SU-DHL-6 (cell line): ENCODE measurements at regions not wholly inside any gene's neighbourhood (a gene's known extent, or its start where the extent isn't known, plus 50 kb on each side); places are given as distances from the start of the nearest gene placed in this dataset.

Experiments used
- H2AFZ ChIP-seq: fragments of 200-600 bp; sonication (generic); 2 replicates; pipeline ENCODE4 v1.6.1; 2014; ENCODE audit warnings: low read depth, mild to moderate bottlenecking, moderate library complexity, mixed read lengths, antibody characterized with exemption, low read length; ENCODE audit not compliant: severe bottlenecking
- H3F3A ChIP-seq: fragments of 200-600 bp; shearing (Covaris generic); 2 replicates; pipeline ENCODE4 v1.6.0; 2016; ENCODE audit warnings: antibody characterized with exemption, mild to moderate bottlenecking; ENCODE audit not compliant: insufficient read depth
- H3K27ac ChIP-seq: fragments of 200-600 bp; sonication (generic); 2 replicates; pipeline ENCODE4 v1.5.1; 2016; ENCODE audit warnings: low read depth, mild to moderate bottlenecking, low read length, moderate library complexity, mixed read lengths
- H3K27me3 ChIP-seq: fragments of 200-600 bp; sonication (generic), shearing (Covaris generic); 2 replicates; pipeline ENCODE4 v1.6.0; 2014; ENCODE audit warnings: mild to moderate bottlenecking, low read length
- H3K36me3 ChIP-seq: fragments of 200-600 bp; sonication (generic); 2 replicates; pipeline ENCODE4 v1.6.1; 2014; ENCODE audit warnings: mild to moderate bottlenecking, low read length, mixed read lengths
- H3K4me2 ChIP-seq: fragments of 300-600, 200-600 bp; shearing (Covaris generic), sonication (generic); 2 replicates; pipeline ENCODE4 v1.6.0; 2014; ENCODE audit warnings: low read length, low read depth, mild to moderate bottlenecking; ENCODE audit not compliant: poor library complexity, severe bottlenecking
- H3K4me3 ChIP-seq: fragments of 200-600 bp; sonication (generic); 2 replicates; pipeline ENCODE4 v1.5.1; 2014; ENCODE audit warnings: antibody characterized with exemption, low read length, mild to moderate bottlenecking, mixed read lengths; ENCODE audit not compliant: insufficient read depth, poor library complexity, severe bottlenecking
- H3K79me2 ChIP-seq: fragments of 200-600 bp; sonication (generic); 2 replicates; pipeline ENCODE4 v1.6.1; 2014; ENCODE audit warnings: mild to moderate bottlenecking, low read length, moderate library complexity; ENCODE audit not compliant: insufficient read depth
- H3K9ac ChIP-seq: fragments of 200-600 bp; sonication (generic); 2 replicates; pipeline ENCODE4 v1.7.0; 2014; ENCODE audit warnings: mild to moderate bottlenecking, low read length
- H3K9me2 ChIP-seq: fragments of 200-600 bp; sonication (generic); replicated peaks from 2 replicates; pipeline ENCODE4 v1.6.1; 2014; ENCODE audit warnings: low read length; ENCODE audit not compliant: insufficient read depth
- H3K9me3 ChIP-seq: fragments of 200-600 bp; sonication (generic); 2 replicates; pipeline ENCODE4 v1.6.1; 2014; ENCODE audit warnings: low read length, mixed read lengths; ENCODE audit not compliant: insufficient read depth
- H4K20me1 ChIP-seq: fragments of 200-600 bp; sonication (generic); 2 replicates; pipeline ENCODE4 v1.6.1; 2014; ENCODE audit warnings: low read depth, mild to moderate bottlenecking, antibody characterized with exemption, low read length, moderate library complexity, mixed read lengths
- CTCF ChIP-seq: fragments of 200-600 bp; sonication (generic); IDR thresholded peaks from one replicate; pipeline ENCODE4 v1.5.1; 2017; ENCODE audit warnings: antibody characterized with exemption, mild to moderate bottlenecking, low read length, moderate library complexity; ENCODE audit not compliant: insufficient read depth, poor library complexity, severe bottlenecking
- EZH2phosphoT487 ChIP-seq: fragments of 200-600 bp; sonication (generic), shearing (Covaris generic); conservative IDR thresholded peaks from 2 replicates; pipeline ENCODE4 v1.6.1; 2018; ENCODE audit warnings: mild to moderate bottlenecking, antibody characterized with exemption, low read length, moderate library complexity, mixed read lengths

GRCh38 chr9:109908459-109909390 lies 128.7 kb downstream of the PALM2AKAP2 start:
- H3K4me2 ChIP-seq: peak overlapping the region; percentile 72

DNA sequence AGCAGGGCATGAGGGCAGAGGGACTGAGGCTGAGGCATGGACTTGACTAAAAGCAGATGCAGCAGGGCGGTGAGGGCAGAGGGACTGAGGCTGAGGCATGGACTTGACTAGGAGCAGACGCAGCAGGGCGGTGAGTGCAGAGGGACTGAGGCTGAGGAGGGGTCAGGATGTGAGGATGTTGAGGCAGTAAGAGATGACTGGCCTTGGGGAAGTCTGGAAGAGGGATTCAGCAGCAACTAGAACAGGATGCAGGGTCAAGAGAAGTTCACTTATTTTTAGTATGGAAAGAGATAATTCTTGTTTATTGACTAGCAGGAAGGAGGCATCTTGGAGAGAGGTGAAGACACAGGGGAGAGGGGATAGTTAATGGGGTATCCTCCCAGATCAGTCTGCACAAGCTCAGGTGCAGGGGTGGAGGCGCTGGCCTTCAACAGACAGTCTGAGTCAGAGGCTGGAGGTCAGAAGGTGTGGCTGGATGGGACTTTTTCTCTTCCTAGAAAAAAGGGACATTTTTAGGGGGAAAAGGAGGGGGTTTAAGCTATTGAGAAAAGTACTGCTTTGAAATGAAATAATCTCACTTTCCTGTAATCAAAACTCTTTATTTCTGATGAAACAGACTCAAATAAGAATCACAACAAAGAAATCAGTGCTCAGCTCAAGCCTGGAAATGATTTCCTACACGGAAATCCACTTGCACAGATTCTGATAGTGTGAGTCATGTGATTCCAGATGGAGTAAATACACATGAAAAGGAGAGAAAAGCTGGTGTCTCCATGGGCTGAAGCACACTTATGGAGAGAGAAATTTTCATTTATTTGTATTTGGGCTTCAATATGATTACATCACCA lies 130.9 kb downstream of the PALM2AKAP2 start:
- H4K20me1 ChIP-seq: no peaks in the 10 kb centered on the region
- peaks cover 88% of the 10 kb centered on the region for H3F3A ChIP-seq
- no peak overlapping the region for H3K4me3 ChIP-seq
- peak overlapping the region; percentile 17 for H3K9ac ChIP-seq
- H3K36me3 ChIP-seq: no peaks in the 10 kb centered on the region
- H3K27ac ChIP-seq: peak overlapping the region; percentile 99
- H2AFZ ChIP-seq: no peak overlapping the region
- TF ChIP-seq EZH2phosphoT487 (no peak), CTCF (no peak)
- peak overlapping the region; percentile 72 for H3K4me2 ChIP-seq
- H3K9me3 ChIP-seq: no peaks in the 10 kb centered on the region
- no peaks in the 10 kb centered on the region for H3K9me2 ChIP-seq
- no peaks in the 10 kb centered on the region for H3K79me2 ChIP-seq
- no peaks in the 10 kb centered on the region for H3K27me3 ChIP-seq

More at GRCh38 chr9:109908459-109909390, 128.7 kb downstream of the PALM2AKAP2 start:
- peak overlapping the region; percentile 99 for H3K27ac ChIP-seq
- no peaks in the 10 kb centered on the region for H3K36me3 ChIP-seq
- peak overlapping the region; percentile 23 for H3K4me3 ChIP-seq
- TF ChIP-seq CTCF: no peak
- H3K9me3 ChIP-seq: no peaks in the 10 kb centered on the region
- H3F3A ChIP-seq: peaks cover 85% of the 10 kb centered on the region
- no peak overlapping the region for H2AFZ ChIP-seq
- peak overlapping the region; percentile 51 for H3K9ac ChIP-seq
- no peaks in the 10 kb centered on the region for H3K9me2 ChIP-seq
- no peaks in the 10 kb centered on the region for H3K79me2 ChIP-seq
- H3K27me3 ChIP-seq: no peaks in the 10 kb centered on the region
- no peaks in the 10 kb centered on the region for H4K20me1 ChIP-seq

DNA sequence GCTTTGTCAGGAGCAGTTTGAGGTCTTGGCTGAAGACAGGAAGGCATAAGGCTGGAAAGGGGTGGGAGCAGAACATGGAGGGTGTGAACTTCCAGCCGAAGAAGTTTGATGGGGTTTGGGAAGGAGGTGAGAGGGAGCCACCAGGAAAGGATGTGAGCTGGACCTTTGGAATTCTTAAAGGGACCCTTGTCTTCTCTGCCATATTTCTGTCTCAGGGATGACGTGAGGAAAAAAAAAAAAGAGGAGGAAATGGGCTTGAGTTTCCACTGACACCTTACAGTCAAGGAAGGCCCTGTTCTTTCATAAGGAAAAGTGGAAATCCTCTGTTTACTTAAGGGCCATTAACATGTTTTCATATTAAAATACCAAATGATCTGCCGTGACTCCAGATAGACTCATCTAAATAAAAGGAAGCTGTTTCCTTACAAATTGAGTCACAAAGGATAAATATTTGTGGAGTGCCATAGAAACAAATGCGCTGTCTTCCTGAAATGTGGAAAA lies 132.1 kb downstream of the PALM2AKAP2 start:
- peak overlapping the region; percentile 99 for H3K27ac ChIP-seq
- H3K9me3 ChIP-seq: no peaks in the 10 kb centered on the region
- H4K20me1 ChIP-seq: no peaks in the 10 kb centered on the region
- H3F3A ChIP-seq: peaks cover 87% of the 10 kb centered on the region
- TF ChIP-seq EZH2phosphoT487: no peak
- TF ChIP-seq CTCF: no peak
- H2AFZ ChIP-seq: no peak overlapping the region
- no peaks in the 10 kb centered on the region for H3K27me3 ChIP-seq
- no peaks in the 10 kb centered on the region for H3K36me3 ChIP-seq
- H3K79me2 ChIP-seq: no peaks in the 10 kb centered on the region
- H3K4me3 ChIP-seq: no peak overlapping the region
- no peaks in the 10 kb centered on the region for H3K9me2 ChIP-seq
- H3K4me2 ChIP-seq: peak overlapping the region; percentile 72
- peak overlapping the region; percentile 17; the same call in 1 of the 2 replicates for H3K9ac ChIP-seq
